Testis (tissue), 2 donors: ENCODE measurements at regions not wholly inside any gene's neighbourhood (a gene's known extent, or its start where the extent isn't known, plus 50 kb on each side); places are given as distances from the start of the nearest gene placed in this dataset.

Source experiments
- POLR2A ChIP-seq: fragments of 450-650 bp; IDR thresholded peaks from one replicate; pipeline ENCODE4 v1.6.1; 2017; ENCODE audit warnings: antibody characterized with exemption, mild to moderate bottlenecking, moderate library complexity
- TF ChIP-seq, protein P1 (sequence below), 3 experiments: fragments of 450-650 bp in 2 of 3; fragments of 200-600 bp in 1 of 3; sonication (generic) in 1 of 3; IDR thresholded peaks; one replicate each; pipeline ENCODE4 v1.5.1; 2016 to 2019; ENCODE audit warnings: antibody characterized with exemption in 3 of 3, mild to moderate bottlenecking in 2 of 3, moderate library complexity in 1 of 3

DNA sequence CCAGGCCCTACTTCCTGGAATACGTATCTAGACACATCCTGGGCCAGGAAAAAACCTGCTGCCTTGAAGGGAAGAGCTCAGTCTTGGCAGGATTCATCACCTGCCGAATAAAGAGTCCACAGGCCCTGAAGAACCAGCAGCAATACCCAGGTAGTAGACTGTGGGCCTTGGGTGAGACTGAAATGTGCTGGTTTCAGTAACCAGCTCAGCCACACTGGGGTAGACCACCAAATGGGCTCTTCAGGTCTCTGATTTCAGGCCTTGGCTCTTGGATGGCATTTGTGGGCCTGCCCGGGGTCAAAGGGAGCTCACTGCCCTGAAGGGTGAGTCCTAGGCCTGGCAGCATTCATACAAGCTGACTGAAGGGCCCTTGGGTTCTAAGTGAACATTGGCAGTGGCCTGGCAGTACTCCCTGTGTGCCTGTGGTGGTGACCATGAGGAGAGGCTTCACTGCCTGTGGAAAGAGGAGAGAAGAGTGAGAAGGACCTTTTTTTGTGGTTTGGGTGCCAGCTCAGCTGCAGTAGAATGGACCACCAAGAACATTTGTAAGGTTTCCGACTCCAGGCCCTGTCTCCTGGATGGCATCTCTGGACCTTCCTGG is 175.1 kb downstream of the ANKRD30B start:
- no peak for TF ChIP-seq POLR2A
- TF ChIP-seq, protein P1, sequence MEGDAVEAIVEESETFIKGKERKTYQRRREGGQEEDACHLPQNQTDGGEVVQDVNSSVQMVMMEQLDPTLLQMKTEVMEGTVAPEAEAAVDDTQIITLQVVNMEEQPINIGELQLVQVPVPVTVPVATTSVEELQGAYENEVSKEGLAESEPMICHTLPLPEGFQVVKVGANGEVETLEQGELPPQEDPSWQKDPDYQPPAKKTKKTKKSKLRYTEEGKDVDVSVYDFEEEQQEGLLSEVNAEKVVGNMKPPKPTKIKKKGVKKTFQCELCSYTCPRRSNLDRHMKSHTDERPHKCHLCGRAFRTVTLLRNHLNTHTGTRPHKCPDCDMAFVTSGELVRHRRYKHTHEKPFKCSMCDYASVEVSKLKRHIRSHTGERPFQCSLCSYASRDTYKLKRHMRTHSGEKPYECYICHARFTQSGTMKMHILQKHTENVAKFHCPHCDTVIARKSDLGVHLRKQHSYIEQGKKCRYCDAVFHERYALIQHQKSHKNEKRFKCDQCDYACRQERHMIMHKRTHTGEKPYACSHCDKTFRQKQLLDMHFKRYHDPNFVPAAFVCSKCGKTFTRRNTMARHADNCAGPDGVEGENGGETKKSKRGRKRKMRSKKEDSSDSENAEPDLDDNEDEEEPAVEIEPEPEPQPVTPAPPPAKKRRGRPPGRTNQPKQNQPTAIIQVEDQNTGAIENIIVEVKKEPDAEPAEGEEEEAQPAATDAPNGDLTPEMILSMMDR (IDR thresholded peaks at IDR 0.05) = no peak
